Mammary epithelial cell (primary cell): ENCODE measurements at regions not wholly inside any gene's neighbourhood (a gene's known extent, or its start where the extent isn't known, plus 50 kb on each side); places are given as distances from the start of the nearest gene placed in this dataset.

Experiments
- EZH2 ChIP-seq: IDR thresholded peaks from 2 replicates; pipeline ENCODE4 v1.6.1; 2012; ENCODE audit warnings: low read length, inconsistent platforms, borderline replicate concordance
- TF ChIP-seq, protein P1 (sequence below), 2 donors: IDR thresholded peaks in 1 of 2; conservative IDR thresholded peaks in 1 of 2; 2 replicates each; pipeline ENCODE4 v1.5.1; 2011 to 2012; ENCODE audit warnings: inconsistent platforms in 2 of 2, low read length in 2 of 2, mild to moderate bottlenecking in 2 of 2, control low read depth in 1 of 2, low read depth in 1 of 2; ENCODE audit not compliant: insufficient read depth in 1 of 2; ENCODE audit errors: extremely low read depth in 1 of 2

GRCh38 chr11:130653838-130654636 lies 205.6 kb downstream of the ADAMTS15 start:
- TF ChIP-seq, protein P1, sequence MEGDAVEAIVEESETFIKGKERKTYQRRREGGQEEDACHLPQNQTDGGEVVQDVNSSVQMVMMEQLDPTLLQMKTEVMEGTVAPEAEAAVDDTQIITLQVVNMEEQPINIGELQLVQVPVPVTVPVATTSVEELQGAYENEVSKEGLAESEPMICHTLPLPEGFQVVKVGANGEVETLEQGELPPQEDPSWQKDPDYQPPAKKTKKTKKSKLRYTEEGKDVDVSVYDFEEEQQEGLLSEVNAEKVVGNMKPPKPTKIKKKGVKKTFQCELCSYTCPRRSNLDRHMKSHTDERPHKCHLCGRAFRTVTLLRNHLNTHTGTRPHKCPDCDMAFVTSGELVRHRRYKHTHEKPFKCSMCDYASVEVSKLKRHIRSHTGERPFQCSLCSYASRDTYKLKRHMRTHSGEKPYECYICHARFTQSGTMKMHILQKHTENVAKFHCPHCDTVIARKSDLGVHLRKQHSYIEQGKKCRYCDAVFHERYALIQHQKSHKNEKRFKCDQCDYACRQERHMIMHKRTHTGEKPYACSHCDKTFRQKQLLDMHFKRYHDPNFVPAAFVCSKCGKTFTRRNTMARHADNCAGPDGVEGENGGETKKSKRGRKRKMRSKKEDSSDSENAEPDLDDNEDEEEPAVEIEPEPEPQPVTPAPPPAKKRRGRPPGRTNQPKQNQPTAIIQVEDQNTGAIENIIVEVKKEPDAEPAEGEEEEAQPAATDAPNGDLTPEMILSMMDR (conservative IDR thresholded peaks at IDR 0.05 in 1 of 2, IDR thresholded peaks at IDR 0.05 in 1 of 2; ENCODE audit: extremely low read depth in 1 of 2, insufficient read depth in 1 of 2, low read depth in 1 of 2, low read length in 2 of 2), result no peak
- TF ChIP-seq EZH2, result no peak
